ENCODE measurements at regions not wholly inside any gene's neighbourhood (a gene's known extent, or its start where the extent isn't known, plus 50 kb on each side); places are given as distances from the start of the nearest gene placed in this dataset.

DNA sequence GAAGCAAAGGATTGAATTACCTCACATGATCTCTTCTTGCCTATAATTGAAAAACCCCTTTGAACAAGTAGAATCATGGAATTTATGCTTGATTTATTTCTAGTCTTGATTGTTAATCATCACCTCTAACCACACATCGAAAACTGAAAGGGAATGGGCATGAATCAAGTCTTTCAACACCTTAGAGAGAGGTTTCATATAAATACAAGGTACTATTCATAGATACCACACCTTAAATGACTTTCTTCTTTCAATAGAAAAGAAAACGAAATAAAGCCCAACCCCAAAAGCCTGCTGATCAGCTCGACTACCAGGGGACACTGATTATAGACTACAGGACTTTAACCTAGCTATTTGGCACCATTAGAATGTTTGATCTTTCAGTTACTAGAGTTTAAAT is 128.6 kb upstream of the PTPRZ1 start:
- TF ChIP-seq POLR2A (IDR thresholded peaks at IDR 0.05) (no peak), POLR2AphosphoS5 (IDR thresholded peaks at IDR 0.05) (no peak)
- TF ChIP-seq, protein P1, sequence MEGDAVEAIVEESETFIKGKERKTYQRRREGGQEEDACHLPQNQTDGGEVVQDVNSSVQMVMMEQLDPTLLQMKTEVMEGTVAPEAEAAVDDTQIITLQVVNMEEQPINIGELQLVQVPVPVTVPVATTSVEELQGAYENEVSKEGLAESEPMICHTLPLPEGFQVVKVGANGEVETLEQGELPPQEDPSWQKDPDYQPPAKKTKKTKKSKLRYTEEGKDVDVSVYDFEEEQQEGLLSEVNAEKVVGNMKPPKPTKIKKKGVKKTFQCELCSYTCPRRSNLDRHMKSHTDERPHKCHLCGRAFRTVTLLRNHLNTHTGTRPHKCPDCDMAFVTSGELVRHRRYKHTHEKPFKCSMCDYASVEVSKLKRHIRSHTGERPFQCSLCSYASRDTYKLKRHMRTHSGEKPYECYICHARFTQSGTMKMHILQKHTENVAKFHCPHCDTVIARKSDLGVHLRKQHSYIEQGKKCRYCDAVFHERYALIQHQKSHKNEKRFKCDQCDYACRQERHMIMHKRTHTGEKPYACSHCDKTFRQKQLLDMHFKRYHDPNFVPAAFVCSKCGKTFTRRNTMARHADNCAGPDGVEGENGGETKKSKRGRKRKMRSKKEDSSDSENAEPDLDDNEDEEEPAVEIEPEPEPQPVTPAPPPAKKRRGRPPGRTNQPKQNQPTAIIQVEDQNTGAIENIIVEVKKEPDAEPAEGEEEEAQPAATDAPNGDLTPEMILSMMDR (IDR thresholded peaks at IDR 0.05) = no peak

All from transverse colon (tissue), 4 donors.